GM10266 (cell line): ENCODE measurements at regions not wholly inside any gene's neighbourhood (a gene's known extent, or its start where the extent isn't known, plus 50 kb on each side); places are given as distances from the start of the nearest gene placed in this dataset.
"Not testable (repeated sequence)": the region's sequence is repeated elsewhere in the genome, so short reads cannot be mapped to it uniquely, and the experiment has no call there.

Experiments
- DNase-seq: peaks from one replicate; pipeline ENCODE4 v3.0.0; 2012; ENCODE audit errors: extremely low spot score

DNA sequence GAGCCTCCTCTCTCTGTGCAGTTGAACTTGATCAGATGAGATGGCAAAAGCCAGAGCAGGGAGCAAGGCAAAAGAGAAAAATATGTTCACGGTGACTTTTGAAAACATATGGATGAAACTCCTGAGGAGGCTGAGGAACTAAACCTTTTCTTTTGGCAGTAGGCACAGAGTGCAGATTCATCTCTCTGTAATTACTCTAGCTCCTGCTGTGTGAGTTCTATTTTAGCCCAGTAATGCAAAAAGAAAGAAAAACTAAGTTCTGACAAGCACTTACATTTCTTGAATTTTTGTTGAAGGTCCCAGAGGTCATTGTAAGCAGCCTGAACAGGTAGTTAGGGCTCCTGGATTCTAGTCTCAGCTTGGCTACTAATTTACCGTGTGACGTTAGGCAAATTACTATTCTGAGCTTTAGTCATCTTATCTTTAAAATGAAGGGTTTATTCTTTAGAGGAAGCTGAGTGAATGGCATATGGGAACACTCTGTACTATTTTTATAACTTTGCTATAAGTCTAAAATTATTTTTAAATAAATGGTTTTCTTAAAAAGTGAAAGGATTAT lies 114.7 kb upstream of the NBPF26 start:
- DNase-seq = not testable (repeated sequence)

DNA sequence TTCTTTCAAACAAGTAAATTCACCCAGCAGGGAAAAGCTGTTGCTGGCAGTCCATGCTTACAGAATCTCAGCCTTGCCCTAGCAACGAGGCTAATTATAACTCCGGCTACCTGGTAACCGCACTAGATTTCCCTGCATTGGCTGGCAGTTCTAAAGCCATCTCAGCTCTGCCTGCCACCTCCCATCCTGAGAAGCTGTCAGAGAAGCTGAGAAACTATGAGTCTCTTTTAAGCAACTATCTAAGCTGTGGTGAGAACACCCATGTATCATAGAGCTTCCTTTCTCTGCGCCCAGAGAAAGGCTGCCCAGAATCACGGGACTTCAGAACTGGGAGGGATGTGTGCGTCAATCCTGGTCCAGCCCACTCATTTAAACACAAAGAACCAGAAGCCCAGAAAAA lies 113.9 kb upstream of the NBPF26 start:
- DNase-seq = not testable (repeated sequence)

DNA sequence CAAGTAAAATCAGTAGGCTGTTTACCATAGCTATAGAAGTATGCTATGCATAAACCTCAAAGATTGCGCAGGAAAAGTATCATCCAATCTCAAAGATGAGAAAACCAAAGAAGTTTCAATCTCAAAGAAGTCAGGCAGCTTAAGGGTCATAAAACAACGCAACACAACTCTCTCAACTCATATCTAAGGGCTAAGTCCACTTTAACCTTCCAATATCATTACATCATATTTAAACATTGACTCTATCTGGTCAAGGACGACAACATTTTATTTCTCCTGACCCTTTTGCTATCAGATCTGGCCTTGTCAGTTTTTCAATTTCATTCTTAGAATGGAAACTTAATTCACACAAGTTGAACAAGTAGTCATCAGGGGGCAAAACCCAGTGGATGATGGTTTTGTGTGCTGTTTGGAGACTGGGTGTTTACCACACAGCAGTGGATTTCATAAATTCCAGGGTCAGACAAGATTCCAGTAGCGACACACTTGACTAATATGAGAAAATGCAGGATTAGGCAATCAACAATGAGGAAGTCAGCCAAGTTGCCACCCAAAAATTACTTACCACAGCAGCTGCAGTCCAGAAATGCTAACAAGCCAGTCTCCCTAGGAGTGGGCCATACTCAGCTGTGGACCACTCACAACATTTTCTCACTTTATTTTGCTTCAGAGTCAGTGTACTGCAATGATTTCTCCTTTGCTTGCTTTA lies 108.7 kb upstream of the NBPF26 start:
- DNase-seq = not testable (repeated sequence)

DNA sequence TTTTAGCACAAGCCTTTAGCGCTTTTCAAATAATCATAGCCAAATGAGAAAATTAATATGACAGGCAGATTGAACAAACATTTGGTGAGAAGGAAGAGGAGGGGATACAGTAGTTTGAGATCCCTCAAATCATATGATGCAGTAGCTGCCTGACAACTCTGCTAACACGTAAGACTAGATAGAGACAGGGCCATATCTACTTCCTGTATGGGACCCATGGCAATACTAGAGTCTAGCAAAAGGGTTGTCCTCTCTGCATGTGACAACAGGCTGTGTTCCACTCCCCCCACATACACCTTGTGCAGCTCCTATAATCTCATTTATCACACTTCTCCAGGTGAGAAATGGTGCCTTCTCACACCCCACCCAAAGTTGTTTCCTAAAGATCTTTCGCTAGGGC lies 106.3 kb upstream of the NBPF26 start:
- DNase-seq = not testable (repeated sequence)

DNA sequence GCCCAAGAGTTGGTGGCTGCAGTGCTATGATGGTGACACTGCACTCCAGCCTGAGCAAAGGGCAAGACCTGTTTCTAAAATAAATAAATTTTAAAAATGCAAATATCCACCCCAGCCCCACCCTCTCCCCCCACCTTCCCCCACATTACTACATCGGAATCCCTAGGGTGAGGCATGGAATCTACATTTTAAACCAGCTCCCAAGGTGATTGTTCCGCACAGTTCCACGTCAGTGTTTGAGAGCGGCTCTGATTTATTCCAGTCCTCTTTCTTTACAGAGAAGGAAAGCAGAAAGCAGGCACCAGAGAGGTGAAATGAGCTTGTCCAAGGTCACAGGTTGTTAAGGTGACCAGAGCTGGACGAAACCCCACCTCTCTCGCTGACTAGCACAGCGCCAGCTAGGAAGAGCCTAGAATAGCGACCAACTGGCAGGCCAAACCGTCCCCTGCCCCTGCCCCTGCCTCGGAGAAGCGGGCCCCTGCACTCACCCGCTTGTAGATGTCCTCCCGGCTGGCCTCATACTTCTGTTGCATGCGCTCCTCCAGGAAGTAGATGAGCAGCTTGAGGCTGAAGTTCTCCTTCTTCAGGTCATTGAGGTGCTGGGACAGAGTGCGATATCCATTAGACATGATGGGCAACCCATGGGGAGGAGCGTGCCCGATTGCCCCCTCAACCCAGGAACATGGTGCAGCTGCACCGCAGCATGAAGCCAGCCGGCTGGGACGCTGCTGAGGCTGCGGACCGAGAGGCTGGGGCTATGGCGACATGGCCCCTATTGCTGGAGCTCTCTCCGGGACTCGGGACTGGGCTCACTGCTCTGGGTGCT lies 103.7 kb upstream of the NBPF26 start:
- DNase-seq = not testable (repeated sequence)

DNA sequence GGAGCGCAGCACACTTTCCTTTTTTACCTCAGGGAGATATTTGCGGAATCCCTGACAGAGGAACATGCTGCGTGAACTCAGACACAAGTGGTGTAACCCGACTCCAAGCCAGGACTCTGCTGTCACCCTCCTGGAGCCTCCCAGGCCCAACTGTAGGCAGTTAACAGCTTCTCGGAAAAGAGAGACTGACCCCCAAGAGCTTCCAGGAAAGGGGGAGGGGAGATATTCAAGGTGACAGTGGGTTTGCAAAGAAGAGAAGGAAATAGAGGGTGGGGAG lies 103.1 kb upstream of the NBPF26 start:
- not testable (repeated sequence) for DNase-seq

DNA sequence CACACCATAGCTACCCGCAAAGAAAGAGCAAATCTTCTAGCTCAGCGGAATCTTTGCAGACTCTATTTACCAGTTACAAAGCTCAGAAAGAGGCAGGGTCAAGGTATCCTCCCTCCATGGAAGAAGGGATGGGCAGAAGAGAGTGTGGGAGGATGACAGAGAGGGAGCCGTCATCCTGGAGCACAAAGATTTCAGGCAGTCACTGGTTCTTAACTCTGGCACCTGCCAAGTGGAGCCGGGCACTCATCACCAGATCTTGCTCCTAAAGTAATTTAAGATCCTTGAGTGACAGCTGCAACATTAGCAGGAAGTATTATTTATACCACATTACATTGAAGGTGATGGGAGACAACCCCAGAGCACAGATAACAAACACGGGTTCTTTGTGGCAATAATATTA lies 102.5 kb upstream of the NBPF26 start:
- DNase-seq = not testable (repeated sequence)

DNA sequence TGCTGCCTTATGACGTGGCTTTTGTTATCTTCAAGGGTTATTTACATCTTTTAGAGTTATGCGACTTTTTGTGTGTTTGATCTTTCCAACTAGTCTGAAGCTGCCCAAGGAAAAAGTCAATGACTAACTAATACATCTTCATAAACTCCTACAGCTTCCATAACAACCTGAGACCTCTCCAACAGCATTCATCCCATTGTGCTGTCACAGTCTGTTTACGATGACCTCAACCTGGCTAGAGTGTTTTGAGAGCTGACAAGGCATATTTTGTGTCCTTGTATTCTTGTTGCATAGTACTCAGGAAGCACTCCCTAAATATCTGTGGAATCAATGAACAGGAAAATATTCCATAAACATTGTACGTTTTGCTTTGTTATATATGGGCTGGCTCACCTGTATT lies 100.2 kb upstream of the NBPF26 start:
- not testable (repeated sequence) for DNase-seq

DNA sequence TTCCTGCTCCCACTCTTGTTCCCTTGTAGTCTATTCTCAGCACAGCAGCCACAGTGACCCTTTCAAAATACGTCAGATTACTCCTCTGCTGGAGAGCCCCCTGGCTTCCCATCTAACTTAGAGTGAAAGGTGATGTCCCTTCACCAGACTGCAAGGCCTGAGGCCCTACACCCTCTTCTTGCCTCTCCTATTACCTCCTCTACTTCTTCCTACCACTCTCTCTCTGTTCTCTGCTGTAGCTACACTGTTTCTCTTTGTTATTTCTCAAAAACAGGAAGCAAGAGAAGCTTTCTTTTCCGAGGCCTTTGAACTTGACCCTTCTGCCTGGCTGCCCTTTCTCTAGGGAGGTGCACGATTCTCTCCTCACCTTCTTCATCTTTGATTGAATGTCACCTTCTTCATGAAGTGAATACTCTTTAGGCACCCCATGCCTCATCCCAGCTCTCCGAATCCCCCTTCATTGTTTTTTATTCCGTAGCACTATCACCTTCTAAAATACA lies 99.1 kb upstream of the NBPF26 start:
- not testable (repeated sequence) for DNase-seq

DNA sequence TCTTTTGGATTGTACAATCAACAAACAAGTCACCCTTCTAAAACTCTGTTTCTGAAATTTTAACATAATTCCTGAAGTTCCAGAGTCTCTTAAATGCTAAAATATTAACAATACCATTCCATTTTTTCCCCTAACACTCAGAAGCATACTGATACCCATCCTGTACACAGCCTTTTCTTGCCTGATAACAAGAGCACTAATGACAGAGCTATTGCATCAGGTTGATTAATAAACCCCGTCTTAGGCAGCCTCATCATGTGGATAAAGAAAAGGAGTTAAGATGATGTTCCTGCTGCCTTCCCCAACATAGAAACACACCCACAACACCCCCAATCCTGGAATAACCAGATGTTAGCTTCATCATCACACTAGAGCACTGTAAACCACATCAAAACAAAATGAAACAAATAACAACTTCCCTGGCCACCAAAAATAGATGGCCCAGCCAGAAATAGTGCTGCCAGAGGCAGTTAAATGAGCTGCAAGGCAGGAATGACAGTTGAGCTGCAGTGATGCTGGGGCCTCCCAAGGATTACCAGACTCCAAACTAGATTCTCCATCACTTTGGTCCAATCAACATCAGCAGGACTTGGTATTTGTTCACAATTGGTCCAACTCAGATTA lies 93.8 kb upstream of the NBPF26 start:
- not testable (repeated sequence) for DNase-seq

DNA sequence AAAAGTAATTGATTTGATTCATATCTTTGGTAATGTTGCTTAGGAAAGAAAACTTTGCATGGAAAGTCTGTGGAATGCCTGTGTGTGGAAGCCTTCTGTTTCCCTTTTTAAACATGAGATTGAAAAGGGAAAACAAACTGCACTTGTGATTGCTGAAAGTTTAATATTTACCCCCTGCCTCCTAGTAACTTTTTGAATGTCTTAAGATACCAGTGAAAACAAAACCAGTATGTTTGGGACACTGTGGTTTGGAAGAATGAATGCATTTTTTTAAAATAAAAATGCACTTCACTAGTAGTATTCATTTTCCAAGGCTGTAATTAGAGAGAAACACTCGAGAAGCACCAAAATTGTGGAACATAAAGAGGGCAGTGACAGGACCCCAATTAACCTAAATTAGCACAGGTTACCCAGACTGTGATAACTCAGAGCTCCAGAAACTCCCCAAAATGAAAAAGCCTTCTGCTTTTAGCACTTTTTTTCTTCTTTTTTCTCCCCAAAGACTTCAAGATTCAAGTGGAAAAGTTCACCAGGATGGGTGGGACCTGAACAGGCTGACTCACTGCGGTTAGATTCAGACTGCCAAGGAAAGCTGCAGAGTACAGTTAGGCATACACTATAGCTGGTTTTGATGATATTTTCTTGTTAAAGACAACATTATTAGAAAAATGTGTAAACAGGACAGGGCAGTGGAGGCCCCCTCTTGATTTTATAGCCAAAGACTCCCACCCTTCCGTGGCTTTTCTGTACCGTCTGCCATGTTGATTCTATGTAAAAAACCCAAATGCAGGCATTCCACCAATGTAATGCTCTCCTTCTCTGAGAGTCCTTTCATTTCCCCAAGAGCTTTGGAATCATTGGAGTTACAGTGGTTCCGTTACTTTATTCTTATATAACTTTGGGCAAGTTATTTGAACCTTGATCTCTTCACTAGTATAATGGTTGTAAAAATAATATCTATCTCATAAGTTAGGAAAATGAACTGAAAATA lies 88.6 kb upstream of the NBPF26 start:
- DNase-seq = not testable (repeated sequence)

DNA sequence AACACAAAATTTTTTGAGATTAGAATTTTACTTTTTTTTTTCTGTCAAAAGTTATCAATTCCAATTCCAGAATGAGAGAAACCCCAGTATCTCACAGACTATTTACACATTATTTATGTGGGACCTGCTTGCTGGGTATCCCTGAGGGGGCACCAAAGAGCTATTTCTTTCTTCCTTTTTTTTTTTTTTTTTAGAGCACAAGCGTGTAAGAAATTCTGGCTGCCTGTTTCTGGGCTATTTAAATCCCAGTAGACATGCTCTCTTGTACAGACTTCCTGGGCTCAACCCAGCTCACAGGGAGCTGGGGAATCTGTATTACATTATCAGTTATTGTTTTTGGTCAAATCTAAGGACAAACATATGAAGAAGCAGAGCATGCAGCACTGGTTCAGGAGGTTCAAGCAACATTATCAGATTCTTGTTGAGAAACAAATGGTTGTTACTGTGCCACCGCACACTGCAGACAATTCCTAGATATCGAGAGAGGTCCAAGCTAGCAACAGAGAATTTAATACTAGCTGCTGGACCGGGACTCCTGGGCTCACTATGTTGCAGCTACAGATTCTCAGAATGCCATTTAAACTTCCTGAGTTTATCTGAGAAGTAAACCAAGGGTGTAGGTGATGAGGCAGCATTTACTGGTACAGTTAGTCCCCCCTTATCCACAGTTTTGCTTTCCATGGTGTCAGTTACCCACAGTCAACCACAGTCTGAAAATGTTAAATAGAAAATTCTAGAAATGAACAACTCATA lies 83.3 kb upstream of the NBPF26 start:
- DNase-seq = not testable (repeated sequence)

DNA sequence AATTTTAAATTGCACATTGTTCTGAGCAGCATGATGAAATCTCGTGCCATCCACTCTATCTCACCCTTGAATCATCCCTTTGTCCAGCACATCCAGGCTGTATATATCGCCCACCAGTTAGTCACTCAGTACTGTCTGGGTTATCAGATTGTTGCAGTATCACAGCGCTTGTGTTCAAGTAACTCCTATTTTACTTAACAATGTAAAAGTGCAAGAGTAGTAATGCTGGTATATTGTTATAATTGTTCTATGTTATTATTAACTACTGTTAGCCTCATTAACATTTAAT lies 82.8 kb upstream of the NBPF26 start:
- DNase-seq = not testable (repeated sequence)

DNA sequence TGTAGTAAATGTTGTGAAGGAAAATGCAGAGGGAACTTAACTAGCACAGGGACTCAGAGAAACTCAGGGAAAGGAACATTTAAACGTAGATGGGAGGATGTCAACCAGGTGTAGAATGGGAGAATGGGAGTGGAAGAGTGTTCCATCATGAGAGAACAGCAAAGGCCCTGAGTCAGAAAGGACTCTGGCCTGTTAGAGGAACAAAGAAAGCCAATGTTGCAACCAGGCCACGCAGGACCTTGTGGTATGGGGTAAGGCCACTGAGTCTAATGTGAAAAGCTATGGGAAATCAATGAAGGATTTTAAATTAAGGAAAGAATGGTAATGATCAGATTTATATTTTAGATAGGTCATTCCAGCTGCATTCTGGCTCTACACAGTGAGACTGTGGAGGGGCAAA lies 76.6 kb upstream of the NBPF26 start:
- DNase-seq = not testable (repeated sequence)

DNA sequence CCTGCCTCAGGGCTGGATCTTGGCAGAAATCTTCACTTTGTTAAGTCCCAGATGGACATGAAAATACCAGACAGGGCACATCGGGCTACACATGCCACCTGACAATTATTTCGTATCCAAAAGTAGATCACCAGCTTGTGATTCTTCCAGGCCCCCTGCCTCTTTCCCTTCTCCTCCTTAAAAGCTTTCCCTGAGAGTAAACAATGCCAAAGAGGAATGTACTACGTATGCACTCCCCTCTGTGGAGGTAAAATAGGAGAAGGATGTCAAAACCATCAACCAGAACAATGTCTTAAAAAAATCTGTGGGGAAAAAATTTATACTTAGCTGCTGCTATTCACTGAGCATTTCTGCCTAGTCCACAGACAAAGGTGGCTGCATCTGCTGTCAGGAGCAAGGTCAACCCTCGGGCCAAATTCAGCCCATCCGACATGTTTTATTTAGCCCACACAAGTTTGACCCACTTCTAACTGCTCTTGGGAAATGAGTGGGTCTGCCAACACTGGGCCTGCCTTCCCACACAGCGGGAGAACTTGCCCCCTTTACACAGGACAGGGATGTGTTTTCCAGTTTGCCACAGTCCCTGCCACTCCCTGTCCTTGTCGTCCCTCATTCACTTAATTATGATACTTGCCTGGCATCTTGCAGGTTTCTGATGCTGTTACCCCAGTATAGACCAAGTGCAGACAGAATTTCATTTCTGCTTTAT lies 74.7 kb upstream of the NBPF26 start:
- DNase-seq = not testable (repeated sequence)

DNA sequence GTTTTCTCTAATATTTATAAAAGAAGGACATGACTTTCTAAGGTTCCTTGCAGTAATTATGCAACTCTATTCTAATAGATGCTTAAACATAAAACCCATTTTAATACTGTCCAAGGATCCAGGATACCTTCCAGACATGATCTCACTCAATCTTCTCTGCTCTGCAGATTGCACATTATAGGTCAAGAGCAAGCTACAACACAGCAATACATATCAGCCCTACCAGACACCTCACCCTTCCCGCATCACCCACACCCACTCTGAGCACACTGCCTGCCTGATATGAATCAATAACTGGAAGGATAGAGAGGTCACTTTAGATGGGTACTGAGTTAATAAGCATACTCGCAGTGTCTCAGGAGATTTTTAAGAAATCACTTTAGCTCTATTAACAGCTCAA lies 74.0 kb upstream of the NBPF26 start:
- DNase-seq = not testable (repeated sequence)

DNA sequence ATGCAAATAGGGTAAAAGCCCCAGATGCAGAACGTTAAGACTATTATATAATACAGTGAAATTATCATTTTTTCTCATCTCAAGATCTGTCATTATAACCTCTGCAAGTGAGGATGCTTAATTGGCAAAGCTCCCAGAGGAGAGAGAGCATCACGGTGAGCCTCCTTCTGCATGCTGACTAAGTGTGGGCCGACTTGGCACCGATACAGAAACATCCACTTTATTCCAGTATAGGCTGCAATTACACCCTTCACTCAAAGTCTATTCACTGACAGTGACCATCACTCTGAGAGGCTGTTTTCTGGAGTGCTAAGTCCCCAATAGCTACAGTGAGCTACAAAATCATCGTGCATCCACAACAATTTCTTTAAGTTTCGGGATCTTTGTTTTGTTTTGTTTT lies 69.6 kb upstream of the NBPF26 start:
- not testable (repeated sequence) for DNase-seq

DNA sequence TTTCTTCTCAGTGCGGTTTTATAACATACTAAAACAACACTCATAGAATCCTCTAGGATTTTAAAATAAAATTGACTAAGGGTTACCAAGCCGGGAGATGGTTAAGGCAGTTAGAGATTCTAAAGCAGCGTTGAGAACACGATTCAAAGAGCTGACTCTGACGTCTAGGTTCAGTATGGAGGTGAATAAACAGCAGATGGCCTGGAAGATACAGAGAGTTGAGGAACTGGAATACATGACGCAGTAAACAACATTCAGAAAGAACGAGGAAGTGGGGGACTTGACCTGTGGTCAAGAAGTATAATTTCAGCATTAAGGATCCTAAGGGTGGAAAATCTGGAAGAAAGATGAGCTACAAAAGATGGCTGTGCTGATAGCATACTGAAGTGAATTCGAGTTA lies 68.4 kb upstream of the NBPF26 start:
- not testable (repeated sequence) for DNase-seq

DNA sequence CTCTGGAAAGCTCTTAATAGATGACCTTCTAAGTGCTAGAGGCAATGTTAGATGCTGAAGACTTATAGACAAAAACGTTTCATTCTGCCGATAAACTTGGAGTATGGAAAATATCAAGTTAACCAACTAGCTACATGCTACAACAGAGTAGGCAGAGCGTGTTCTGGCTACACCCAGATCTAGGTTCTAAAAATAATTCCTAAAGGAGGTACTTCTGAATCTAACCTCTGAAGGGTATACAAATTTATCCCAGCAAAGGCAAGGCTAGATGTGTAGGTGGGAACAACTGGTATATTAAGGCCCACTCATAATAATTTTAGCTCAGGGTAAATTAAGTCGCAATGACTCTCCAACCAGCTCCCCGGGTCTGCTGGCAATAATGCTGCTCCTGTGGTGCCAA lies 67.6 kb upstream of the NBPF26 start:
- not testable (repeated sequence) for DNase-seq

DNA sequence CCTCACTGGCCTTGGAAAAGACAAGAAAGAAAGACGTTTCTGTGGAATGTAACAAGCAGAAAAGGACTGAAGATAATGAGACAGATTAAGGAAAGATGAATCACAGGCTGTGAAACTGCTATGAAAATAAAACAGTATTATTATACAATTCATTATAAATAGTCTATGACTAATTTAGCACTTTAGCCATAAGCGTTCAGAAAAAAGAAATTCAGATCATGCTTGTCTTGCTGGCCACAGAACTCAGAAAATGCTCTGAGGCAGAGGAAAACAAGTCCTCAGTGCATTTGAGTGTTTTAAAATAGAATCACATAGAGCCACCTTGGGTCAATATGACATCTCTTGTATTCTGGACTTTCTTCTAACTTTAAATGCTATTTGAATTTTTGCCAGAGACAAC lies 65.9 kb upstream of the NBPF26 start:
- DNase-seq = not testable (repeated sequence)
